H9 (cell line): ENCODE measurements at regions not wholly inside any gene's neighbourhood (a gene's known extent, or its start where the extent isn't known, plus 50 kb on each side); places are given as distances from the start of the nearest gene placed in this dataset.

Experiments
- DNase-seq: peaks from one replicate; pipeline ENCODE4 v3.0.0-alpha.2; 2017
- H2AFZ ChIP-seq: one replicate; pipeline ENCODE4 v1.6.1; 2013; ENCODE audit warnings: mild to moderate bottlenecking, low read length, control low read depth, moderate library complexity
- H2AK5ac ChIP-seq: 2 replicates; pipeline ENCODE4 v1.6.1; 2013; ENCODE audit warnings: low read length, control low read depth, mixed read lengths; ENCODE audit not compliant: insufficient read length
- H2BK120ac ChIP-seq: one replicate; pipeline ENCODE4 v1.6.1; 2013; ENCODE audit warnings: low read depth, mild to moderate bottlenecking, low read length, control low read depth, inconsistent platforms; ENCODE audit not compliant: poor library complexity, severe bottlenecking
- H2BK12ac ChIP-seq: 2 replicates; pipeline ENCODE4 v1.6.1; 2013; ENCODE audit warnings: low read length, control low read depth, mixed read lengths, low read depth; ENCODE audit not compliant: insufficient read length
- H2BK15ac ChIP-seq: 2 replicates; pipeline ENCODE4 v1.6.1; 2013; ENCODE audit warnings: low read depth, low read length, control low read depth
- H2BK20ac ChIP-seq: one replicate; pipeline ENCODE4 v1.6.1; 2013; ENCODE audit warnings: low read depth, mild to moderate bottlenecking, low read length, control low read depth, inconsistent platforms; ENCODE audit not compliant: poor library complexity, severe bottlenecking
- H2BK5ac ChIP-seq: 2 replicates; pipeline ENCODE4 v1.6.1; 2013; ENCODE audit warnings: low read length, control low read depth, mixed read lengths; ENCODE audit not compliant: insufficient read length
- H3K14ac ChIP-seq: 2 replicates; pipeline ENCODE4 v1.6.1; 2013; ENCODE audit warnings: low read length, control low read depth; ENCODE audit not compliant: insufficient read depth
- H3K18ac ChIP-seq: 2 replicates; pipeline ENCODE4 v1.6.1; 2013; ENCODE audit warnings: low read depth, mild to moderate bottlenecking, mixed read lengths, low read length, control low read depth; ENCODE audit not compliant: insufficient read length
- H3K23ac ChIP-seq: 2 replicates; pipeline ENCODE4 v1.6.1; 2013; ENCODE audit warnings: low read length, control low read depth, mixed read lengths, low read depth; ENCODE audit not compliant: insufficient read length
- H3K23me2 ChIP-seq: 2 replicates; pipeline ENCODE4 v1.6.1; 2013; ENCODE audit warnings: low read depth, mild to moderate bottlenecking, mixed read lengths, low read length, control low read depth; ENCODE audit not compliant: insufficient read length, poor library complexity, severe bottlenecking
- H3K27ac ChIP-seq: 2 replicates; pipeline ENCODE4 v1.5.1; 2013; ENCODE audit warnings: low read length, control low read depth, mixed read lengths, low read depth; ENCODE audit not compliant: insufficient read length
- H3K27me3 ChIP-seq: 2 replicates; pipeline ENCODE4 v1.6.1; 2013; ENCODE audit warnings: low read length, control low read depth, inconsistent platforms; ENCODE audit not compliant: insufficient read depth
- H3K4ac ChIP-seq: 2 replicates; pipeline ENCODE4 v1.6.1; 2013; ENCODE audit warnings: low read depth, mild to moderate bottlenecking, control low read depth, inconsistent platforms, low read length, moderate library complexity
- H3K4me1 ChIP-seq: 2 replicates; pipeline ENCODE4 v1.6.1; 2013; ENCODE audit warnings: low read length, control low read depth, inconsistent platforms; ENCODE audit not compliant: insufficient read depth
- H3K4me2 ChIP-seq: 2 replicates; pipeline ENCODE4 v1.6.1; 2013; ENCODE audit warnings: low read length, control low read depth, mixed read lengths; ENCODE audit not compliant: insufficient read length, insufficient read depth
- H3K56ac ChIP-seq: 2 replicates; pipeline ENCODE4 v1.6.1; 2013; ENCODE audit warnings: low read depth, mild to moderate bottlenecking, mixed read lengths, low read length, control low read depth; ENCODE audit not compliant: insufficient read length
- H3K79me1 ChIP-seq: 2 replicates; pipeline ENCODE4 v1.6.1; 2013; ENCODE audit warnings: low read depth, mild to moderate bottlenecking, moderate library complexity, low read length, control low read depth, inconsistent platforms; ENCODE audit not compliant: insufficient read depth, poor library complexity, severe bottlenecking
- H3K79me2 ChIP-seq: 2 replicates; pipeline ENCODE4 v1.6.1; 2013; ENCODE audit warnings: low read length, control low read depth, inconsistent platforms; ENCODE audit not compliant: insufficient read depth
- H3K9ac ChIP-seq: 2 replicates; pipeline ENCODE4 v1.6.1; 2013; ENCODE audit warnings: low read length, control low read depth, mixed read lengths; ENCODE audit not compliant: insufficient read length; ENCODE audit errors: extremely low read depth
- H3K9me3 ChIP-seq: one replicate; pipeline ENCODE4 v1.6.1; 2013; ENCODE audit warnings: low read depth, low read length, inconsistent platforms; ENCODE audit not compliant: control insufficient read depth
- H3T11ph ChIP-seq: one replicate; pipeline ENCODE4 v1.6.1; 2013; ENCODE audit warnings: mild to moderate bottlenecking, low read length, control low read depth, inconsistent platforms
- H4K20me1 ChIP-seq: one replicate; pipeline ENCODE4 v1.6.1; 2013; ENCODE audit not compliant: control insufficient read depth, insufficient read length, insufficient read depth
- H4K5ac ChIP-seq: 2 replicates; pipeline ENCODE4 v1.6.1; 2013; ENCODE audit warnings: low read depth, mild to moderate bottlenecking, mixed read lengths, low read length, control low read depth; ENCODE audit not compliant: insufficient read length
- H4K8ac ChIP-seq: replicated peaks from 2 replicates; pipeline ENCODE4 v1.6.1; 2013; ENCODE audit warnings: low read length, control low read depth, mixed read lengths, low read depth; ENCODE audit not compliant: insufficient read length
- H4K91ac ChIP-seq: 2 replicates; pipeline ENCODE4 v1.6.1; 2013; ENCODE audit warnings: low read depth, mild to moderate bottlenecking, moderate library complexity, mixed read lengths, low read length, control low read depth; ENCODE audit not compliant: insufficient read length
- H3K27ac Mint-ChIP-seq, 3 experiments: 2 replicates in 2 of 3; 3 replicates in 1 of 3; pipeline ENCODE4 v1.8.0; 2020 to 2021; ENCODE audit warnings: mixed read lengths in 3 of 3, mild to moderate bottlenecking in 1 of 3, moderate library complexity in 1 of 3
- H3K27me3 Mint-ChIP-seq: 2 replicates; pipeline ENCODE4 v1.8.0; 2021; ENCODE audit warnings: low read depth, mild to moderate bottlenecking, moderate library complexity, mixed read lengths
- H3K36me3 Mint-ChIP-seq, 3 experiments: 2 replicates in 2 of 3; 3 replicates in 1 of 3; pipeline ENCODE4 v1.8.0; 2020 to 2021; ENCODE audit warnings: low read depth in 3 of 3, mixed read lengths in 3 of 3; ENCODE audit not compliant: insufficient read depth in 1 of 3
- H3K4me1 Mint-ChIP-seq, 2 experiments: 2 replicates each; pipeline ENCODE4 v1.8.0; 2020; ENCODE audit warnings: mixed read lengths in 2 of 2
- H3K4me3 Mint-ChIP-seq, 2 experiments: 2 replicates in 1 of 2; 3 replicates in 1 of 2; pipeline ENCODE4 v1.8.0; 2020 to 2021; ENCODE audit warnings: mild to moderate bottlenecking in 2 of 2, mixed read lengths in 2 of 2, moderate library complexity in 1 of 2
- H3K9me3 Mint-ChIP-seq, 2 experiments: 2 replicates in 1 of 2; 3 replicates in 1 of 2; pipeline ENCODE4 v1.8.0; 2020; ENCODE audit warnings: mild to moderate bottlenecking in 2 of 2, mixed read lengths in 2 of 2, moderate library complexity in 1 of 2
- CTCF ChIP-seq: fragments of 200-600 bp; sonication (generic); conservative IDR thresholded peaks from 3 replicates; pipeline ENCODE4 v1.8.0; 2021; ENCODE audit warnings: antibody characterized with exemption, mild to moderate bottlenecking
- WGBS: extraction: QIAGEN DNeasy Blood & Tissue Kit; methylation state at CpG from one replicate; pipeline ENCODE4 v1.1.7; 2013; ENCODE audit warnings: missing lambda C conversion rate, low lambda C conversion rate, mixed read lengths; ENCODE audit not compliant: insufficient read length; ENCODE audit errors: extremely low coverage; 5-methylcytosine and 5-hydroxymethylcytosine counted together

DNA sequence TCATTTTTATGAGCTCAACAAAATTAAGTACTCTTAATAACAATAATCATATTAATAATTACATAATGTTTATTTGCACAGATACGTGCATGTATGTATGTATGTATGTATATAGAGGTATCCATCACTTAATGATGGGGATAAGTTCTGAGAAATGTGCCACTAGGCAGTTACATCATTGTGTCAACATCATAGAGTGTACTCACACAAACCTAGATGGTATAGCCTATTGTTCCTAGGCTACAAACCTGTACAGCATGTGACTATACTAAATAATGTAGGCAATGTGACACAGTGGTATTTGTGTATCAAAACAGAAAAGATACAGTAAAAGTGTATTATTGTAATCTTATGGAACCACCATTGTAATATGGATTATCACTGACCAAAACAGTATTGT, 874.7 kb upstream of the GBE1 start:
- Histone ChIP-seq H3K4me1 (no peaks in the 10 kb centered on the region), H3K27ac (no peak overlapping the region), H4K8ac (no peak overlapping the region), H3K23me2 (no peaks in the 10 kb centered on the region), H3K9ac (no peak overlapping the region), H3T11ph (no peak overlapping the region), H2AFZ (no peak overlapping the region), H4K5ac (no peak overlapping the region), H3K23ac (no peak overlapping the region), H2BK20ac (no peak overlapping the region), H3K14ac (no peak overlapping the region), H3K79me2 (no peaks in the 10 kb centered on the region), H2BK5ac (no peak overlapping the region), H2BK120ac (no peak overlapping the region), H2BK15ac (no peak overlapping the region), H4K20me1 (no peaks in the 10 kb centered on the region), H2AK5ac (no peak overlapping the region), H3K27me3 (no peaks in the 10 kb centered on the region), H3K4me2 (no peak overlapping the region), H3K9me3 (peaks cover 2% of the 10 kb centered on the region), H3K79me1 (no peaks in the 10 kb centered on the region), H2BK12ac (no peak overlapping the region), H3K56ac (no peak overlapping the region), H3K18ac (no peak overlapping the region), H3K4ac (no peak overlapping the region), H4K91ac (no peak overlapping the region)
- Mint-ChIP-seq H3K27me3 (no peaks in the 10 kb centered on the region), H3K9me3 (peaks cover 5% of the 10 kb centered on the region in 2 experiments), H3K27ac (no peak overlapping the region), H3K36me3 (peaks cover 2 to 4% (median 2%) of the 10 kb centered on the region in 3 experiments; a peak in 5 of 7 replicates), H3K4me1 (peaks cover 7 to 9% of the 10 kb centered on the region in 2 experiments), H3K4me3 (no peak overlapping the region)
- DNase-seq = no peak
- WGBS = no CpG with 5 or more reads among the region's 1 CpG
- TF ChIP-seq CTCF = no peak
